VCaP (cell line): ENCODE measurements at regions not wholly inside any gene's neighbourhood (a gene's known extent, or its start where the extent isn't known, plus 50 kb on each side); places are given as distances from the start of the nearest gene placed in this dataset.

Source experiments
- H3K27ac ChIP-seq: fragments of 450-650 bp; 2 replicates; pipeline ENCODE4 v1.5.1; 2017
- CTCF ChIP-seq: fragments of 450-650 bp; conservative IDR thresholded peaks from 2 replicates; pipeline ENCODE4 v1.5.1; 2017; ENCODE audit warnings: mild to moderate bottlenecking, moderate library complexity

GRCh38 chr6:67757465-67758033 is 877.5 kb upstream of the ADGRB3 start:
- TF ChIP-seq CTCF: no peak

GRCh38 chr6:67748521-67748920 is 886.6 kb upstream of the ADGRB3 start:
- H3K27ac ChIP-seq: no peak overlapping the region
- no peak for TF ChIP-seq CTCF

More at GRCh38 chr6:67757465-67758033, 877.5 kb upstream of the ADGRB3 start:
- H3K27ac ChIP-seq: no peak overlapping the region

DNA sequence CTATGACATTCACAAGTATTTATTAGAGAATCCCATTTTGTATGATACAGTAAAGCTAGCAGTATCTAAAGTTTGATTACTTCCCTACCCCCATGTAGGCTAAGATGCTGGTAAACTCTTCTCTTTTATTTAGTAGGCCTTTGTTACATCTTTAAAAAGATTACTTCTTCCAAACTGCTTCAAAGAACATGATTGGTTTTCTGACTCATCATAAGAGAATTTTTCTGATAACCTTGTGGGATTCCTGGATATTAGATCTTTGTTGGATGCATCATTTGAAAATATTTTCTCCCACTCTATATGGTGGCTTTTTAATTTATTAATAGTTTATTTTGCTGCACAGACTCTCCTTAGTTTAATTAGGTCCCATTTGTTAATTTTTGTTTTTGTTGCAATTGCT is 898.3 kb upstream of the ADGRB3 start:
- H3K27ac ChIP-seq: no peak overlapping the region
- no peak for TF ChIP-seq CTCF

DNA sequence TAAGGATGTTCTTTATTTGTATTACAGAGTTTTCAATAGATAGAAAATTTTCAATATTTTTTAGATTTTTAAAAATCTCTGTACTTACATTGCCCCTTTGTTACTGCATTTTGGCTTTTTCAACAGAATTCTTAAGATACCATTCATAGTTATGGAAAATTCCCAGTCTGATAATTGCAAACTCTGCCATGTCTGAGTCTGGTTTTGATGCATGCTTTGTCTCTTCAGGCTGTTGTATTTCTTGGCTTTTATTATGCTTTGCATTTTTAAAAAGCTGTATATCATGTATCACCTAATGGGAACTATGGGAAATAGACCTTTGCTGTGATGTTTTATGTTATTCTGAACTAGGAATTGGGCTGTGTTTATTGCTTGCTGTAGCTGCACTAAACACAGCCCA is 898.9 kb upstream of the ADGRB3 start:
- TF ChIP-seq CTCF: no peak
- H3K27ac ChIP-seq: no peak overlapping the region

- TF ChIP-seq CTCF: no peak
- H3K27ac ChIP-seq: no peak overlapping the region
Measured at GRCh38 chr6:67735623-67736022, 899.5 kb upstream of the ADGRB3 start.

DNA sequence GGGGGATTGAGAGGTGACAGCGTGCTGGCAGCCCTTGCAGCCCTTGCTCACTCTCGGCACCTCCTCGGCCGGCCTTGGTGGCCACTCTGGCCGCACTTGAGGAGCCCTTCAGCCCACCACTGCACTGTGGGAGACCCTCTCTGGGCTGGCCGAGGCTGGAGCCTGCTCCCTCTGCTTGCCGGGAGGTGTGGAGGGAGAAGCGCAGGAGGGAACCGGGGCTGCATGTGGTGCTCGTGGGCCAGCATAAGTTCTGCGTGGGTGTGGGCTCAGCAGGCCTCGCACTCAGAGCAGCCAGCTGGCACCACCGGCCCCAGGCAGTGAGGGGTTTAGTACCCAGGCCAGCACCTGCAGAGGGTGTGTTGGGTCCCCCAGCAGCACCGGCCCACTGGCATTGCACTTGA is 912.2 kb upstream of the ADGRB3 start:
- H3K27ac ChIP-seq: no peak overlapping the region
- TF ChIP-seq CTCF: no peak

DNA sequence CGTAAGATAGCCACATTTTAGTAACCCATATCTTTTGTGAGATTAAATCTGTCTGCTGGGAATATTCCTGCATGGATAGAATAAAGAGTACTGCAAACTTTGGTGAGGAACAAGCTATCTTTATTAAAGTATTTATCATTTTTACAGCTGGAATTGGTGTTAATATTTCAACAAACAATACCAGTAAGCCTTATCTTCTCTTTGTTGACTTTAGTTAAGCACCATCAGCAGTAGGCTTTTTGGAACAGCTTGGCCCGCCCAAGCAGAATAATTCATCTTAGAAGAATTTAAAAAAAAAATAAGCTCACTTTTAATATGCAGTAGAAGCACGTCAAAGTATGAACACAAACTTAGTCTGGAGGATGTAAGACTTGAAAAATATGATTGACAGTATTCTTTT is 917.8 kb upstream of the ADGRB3 start:
- no peak for TF ChIP-seq CTCF

More for the DNA sequence above, 917.8 kb upstream of the ADGRB3 start:
- H3K27ac ChIP-seq: no peak overlapping the region
